ENCODE measurements at regions not wholly inside any gene's neighbourhood (a gene's known extent, or its start where the extent isn't known, plus 50 kb on each side); places are given as distances from the start of the nearest gene placed in this dataset.

DNA sequence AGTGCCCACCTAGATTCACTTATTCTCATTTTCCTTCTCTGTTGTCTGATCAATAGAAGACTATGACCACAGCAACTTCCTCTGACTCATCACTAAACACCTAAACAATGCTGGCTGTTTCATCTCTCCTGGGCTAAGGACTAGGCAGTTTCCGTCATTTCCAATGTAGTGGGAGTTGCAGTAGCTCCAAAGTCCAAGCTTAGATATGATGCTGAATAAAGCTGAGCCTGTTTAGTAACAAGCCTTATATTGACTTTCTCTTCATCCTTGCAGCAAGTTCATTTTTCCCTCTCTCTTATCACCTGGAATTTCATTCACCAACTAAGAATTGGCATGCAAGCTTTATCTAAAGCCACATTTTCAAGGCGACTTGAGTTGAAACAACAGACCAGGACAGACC, 53.5 kb upstream of the PCDH9 start:
- DNase-seq (ENCODE audit: low read depth): no peak

DNA sequence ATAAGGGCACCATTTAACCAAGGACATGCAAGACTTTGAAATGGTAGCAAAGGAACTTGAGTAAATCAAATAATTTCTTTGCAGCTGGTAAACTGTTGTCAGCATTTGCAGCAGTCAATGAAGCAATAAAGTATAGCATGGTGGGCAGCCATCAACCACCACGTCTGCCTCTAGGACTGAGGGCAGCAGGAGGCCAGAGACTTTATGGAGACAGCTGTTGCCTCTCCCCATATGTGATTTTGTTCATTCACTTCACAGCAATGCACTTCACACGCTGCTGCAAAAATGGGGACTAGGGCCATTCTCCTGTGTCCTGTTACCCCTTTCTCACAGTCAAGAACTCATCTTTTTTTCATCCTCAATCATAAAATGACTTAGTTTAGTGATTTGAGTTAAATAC, 51.3 kb upstream of the PCDH9 start:
- no peak for DNase-seq (ENCODE audit: low read depth)
